ENCODE measurements at regions not wholly inside any gene's neighbourhood (a gene's known extent, or its start where the extent isn't known, plus 50 kb on each side); places are given as distances from the start of the nearest gene placed in this dataset.

DNA sequence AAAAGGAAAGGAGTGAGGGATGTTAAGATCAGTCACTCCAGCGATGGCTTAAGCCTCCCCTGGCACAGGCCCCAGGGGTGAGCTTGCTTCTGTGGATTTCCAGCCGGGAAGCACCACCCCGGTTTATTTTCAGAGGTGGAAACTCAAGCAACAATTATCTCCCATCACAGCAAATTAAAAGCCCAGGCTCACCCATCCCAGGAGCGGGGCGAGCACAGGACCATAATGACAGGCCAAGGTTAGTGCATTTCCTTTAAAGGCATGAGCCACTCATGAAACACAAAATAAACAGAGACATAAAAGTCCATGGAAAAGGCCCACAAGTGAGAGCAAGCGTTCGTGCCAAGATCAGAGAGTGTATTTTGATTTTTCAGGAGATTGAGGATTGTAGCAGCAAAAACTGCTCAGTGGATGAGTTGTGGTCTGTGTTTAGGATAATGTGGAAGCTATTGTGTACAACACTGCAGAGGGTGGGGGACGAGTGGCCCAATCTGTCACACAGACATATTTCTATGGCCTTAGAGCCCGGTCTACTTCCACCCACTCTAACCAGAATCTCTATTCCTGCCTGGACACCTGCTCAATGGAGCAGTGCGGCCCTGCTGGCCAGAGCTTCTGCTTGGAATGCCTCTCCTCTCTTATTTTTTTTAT, 111.4 kb upstream of the CDC42EP3 start:
- Histone ChIP-seq H3K4me1 (peaks cover 0 to 9% (median 4%) of the 10 kb centered on the region in 4 donors), H3K36me3 (no peaks in the 10 kb centered on the region), H3K27me3 (no peaks in the 10 kb centered on the region), H3K27ac (peak overlapping the region in 2 of 4 donors; percentile 26 to 32), H3K4me3 (no peak overlapping the region), H3K9me3 (peaks cover 0 to 1% (median 0%) of the 10 kb centered on the region in 4 donors)
- TF ChIP-seq POLR2A (IDR thresholded peaks at IDR 0.05) (no peak), POLR2AphosphoS5 (IDR thresholded peaks at IDR 0.05) (no peak), EP300 (IDR thresholded peaks at IDR 0.05) (no peak)
- no peak for DNase-seq
- ATAC-seq (ENCODE audit: low FRiP score in 2 of 2) = peak in 1 of 2 donors; percentile 61
- 49 to 64% methylated on average over 10 of the region's 10 CpGs for WGBS, 2 donors

DNA sequence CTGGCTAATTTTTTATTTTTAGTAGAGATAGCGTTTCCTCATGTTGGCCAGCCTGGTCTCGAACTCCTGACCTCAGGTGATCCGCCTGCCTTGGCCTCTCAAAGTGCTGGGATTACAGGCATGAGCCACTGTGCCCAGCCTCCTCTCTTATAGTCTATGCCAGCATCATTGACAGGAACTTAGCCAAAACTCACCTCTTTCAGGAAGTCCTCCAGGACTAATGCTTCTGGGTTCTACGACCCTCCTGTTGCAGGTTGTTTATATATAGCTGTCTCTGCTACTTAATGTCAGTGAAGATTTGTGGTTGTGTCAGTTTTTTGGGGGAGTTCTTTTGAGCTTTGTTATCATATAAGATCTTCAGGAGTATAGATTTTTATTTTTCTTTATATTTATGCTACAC, 112.1 kb upstream of the CDC42EP3 start:
- H3K4me3 ChIP-seq = no peak overlapping the region
- TF ChIP-seq, protein P1, sequence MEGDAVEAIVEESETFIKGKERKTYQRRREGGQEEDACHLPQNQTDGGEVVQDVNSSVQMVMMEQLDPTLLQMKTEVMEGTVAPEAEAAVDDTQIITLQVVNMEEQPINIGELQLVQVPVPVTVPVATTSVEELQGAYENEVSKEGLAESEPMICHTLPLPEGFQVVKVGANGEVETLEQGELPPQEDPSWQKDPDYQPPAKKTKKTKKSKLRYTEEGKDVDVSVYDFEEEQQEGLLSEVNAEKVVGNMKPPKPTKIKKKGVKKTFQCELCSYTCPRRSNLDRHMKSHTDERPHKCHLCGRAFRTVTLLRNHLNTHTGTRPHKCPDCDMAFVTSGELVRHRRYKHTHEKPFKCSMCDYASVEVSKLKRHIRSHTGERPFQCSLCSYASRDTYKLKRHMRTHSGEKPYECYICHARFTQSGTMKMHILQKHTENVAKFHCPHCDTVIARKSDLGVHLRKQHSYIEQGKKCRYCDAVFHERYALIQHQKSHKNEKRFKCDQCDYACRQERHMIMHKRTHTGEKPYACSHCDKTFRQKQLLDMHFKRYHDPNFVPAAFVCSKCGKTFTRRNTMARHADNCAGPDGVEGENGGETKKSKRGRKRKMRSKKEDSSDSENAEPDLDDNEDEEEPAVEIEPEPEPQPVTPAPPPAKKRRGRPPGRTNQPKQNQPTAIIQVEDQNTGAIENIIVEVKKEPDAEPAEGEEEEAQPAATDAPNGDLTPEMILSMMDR (IDR thresholded peaks at IDR 0.05) = no peak
- TF ChIP-seq POLR2A (IDR thresholded peaks at IDR 0.05) (no peak), POLR2AphosphoS5 (IDR thresholded peaks at IDR 0.05) (no peak), EP300 (IDR thresholded peaks at IDR 0.05) (no peak)
- no peaks in the 10 kb centered on the region for H3K36me3 ChIP-seq
- H3K4me1 ChIP-seq = peaks cover 0 to 9% (median 4%) of the 10 kb centered on the region in 4 donors
- peaks cover 0 to 8% (median 3%) of the 10 kb centered on the region in 4 donors for H3K9me3 ChIP-seq
- no peak for ATAC-seq (ENCODE audit: low FRiP score in 2 of 2)
- no peaks in the 10 kb centered on the region for H3K27me3 ChIP-seq
- DNase-seq = no peak
- 77 to 89% methylated on average over 4 of the region's 4 CpGs for WGBS, 2 donors
- peak overlapping the region in 1 of 4 donors; percentile 26 for H3K27ac ChIP-seq

DNA sequence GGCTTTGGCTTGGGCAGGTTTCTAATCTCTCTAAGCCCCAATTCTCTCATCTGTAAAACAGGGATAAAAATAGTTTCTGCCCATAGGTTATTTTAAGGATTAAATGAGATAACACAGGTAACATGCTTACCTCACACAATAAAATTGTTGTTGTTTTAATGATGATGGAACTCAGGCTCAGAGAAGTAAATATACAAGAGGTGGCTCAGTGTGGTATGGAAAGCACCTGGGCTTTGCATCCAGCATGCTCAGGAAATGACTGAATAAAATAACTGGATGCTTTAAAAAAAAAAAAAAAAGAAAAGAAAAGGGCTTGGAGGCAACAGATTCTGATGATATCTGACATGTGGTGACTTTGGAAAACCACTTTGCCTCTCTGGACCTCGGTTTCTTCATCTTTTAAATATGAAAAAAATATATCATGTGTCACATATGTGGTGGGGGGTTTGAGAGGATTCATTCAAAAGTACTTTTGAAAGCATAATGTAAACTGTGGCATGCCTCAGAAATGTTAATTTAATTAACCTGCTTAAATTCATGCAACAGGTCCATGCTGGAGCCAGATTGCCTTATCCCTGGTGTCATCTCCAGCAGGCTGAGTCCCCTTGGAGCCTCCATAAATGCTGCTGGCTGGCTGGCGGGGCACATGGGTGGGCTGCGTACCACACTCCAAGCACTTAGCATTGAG, 112.8 kb upstream of the CDC42EP3 start:
- H3K4me3 ChIP-seq = no peak overlapping the region
- ATAC-seq (ENCODE audit: low FRiP score in 2 of 2) (no peak), DNase-seq (peak in 1 of 2 donors; percentile 19)
- H3K4me1 ChIP-seq = peaks cover 0 to 9% (median 4%) of the 10 kb centered on the region in 4 donors
- TF ChIP-seq, protein P1 (IDR thresholded peaks at IDR 0.05) = no peak
- TF ChIP-seq POLR2A (IDR thresholded peaks at IDR 0.05) (no peak), EP300 (IDR thresholded peaks at IDR 0.05) (no peak), POLR2AphosphoS5 (IDR thresholded peaks at IDR 0.05) (no peak)
- WGBS, 2 donors = 83 to 88% methylated on average over 3 of the region's 3 CpGs
- no peaks in the 10 kb centered on the region for H3K36me3 ChIP-seq
- H3K27me3 ChIP-seq = no peaks in the 10 kb centered on the region
- H3K9me3 ChIP-seq = peaks cover 0 to 14% (median 4%) of the 10 kb centered on the region in 4 donors
- no peak overlapping the region for H3K27ac ChIP-seq

DNA sequence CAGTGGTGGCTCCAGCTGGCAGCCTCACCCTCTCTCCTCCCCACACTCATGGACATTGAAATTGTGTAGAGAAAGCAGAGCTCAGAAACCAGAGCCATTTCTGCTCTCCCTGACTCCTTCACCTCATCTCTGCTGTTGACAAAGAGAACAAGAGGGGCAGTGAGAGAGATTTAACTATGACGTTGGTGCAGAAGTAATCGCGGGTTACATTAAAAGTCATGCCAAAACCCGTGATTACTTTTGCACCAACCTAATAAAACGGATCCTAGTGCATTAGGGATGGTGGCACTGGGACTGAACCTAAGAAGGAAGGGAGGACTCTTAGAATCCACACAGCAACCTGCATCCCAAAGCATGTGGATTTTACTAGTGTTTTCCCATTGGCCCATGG, 113.3 kb upstream of the CDC42EP3 start:
- no peak overlapping the region for H3K4me3 ChIP-seq
- peaks cover 0 to 14% (median 4%) of the 10 kb centered on the region in 4 donors for H3K9me3 ChIP-seq
- no peak for ATAC-seq (ENCODE audit: low FRiP score in 2 of 2)
- no peak for TF ChIP-seq POLR2AphosphoS5 (IDR thresholded peaks at IDR 0.05)
- no peak for TF ChIP-seq EP300 (IDR thresholded peaks at IDR 0.05)
- TF ChIP-seq, protein P1 (IDR thresholded peaks at IDR 0.05) = no peak
- no peak for TF ChIP-seq POLR2A (IDR thresholded peaks at IDR 0.05)
- peaks cover 0 to 9% (median 4%) of the 10 kb centered on the region in 4 donors for H3K4me1 ChIP-seq
- no peak for DNase-seq
- H3K36me3 ChIP-seq = no peaks in the 10 kb centered on the region
- no peaks in the 10 kb centered on the region for H3K27me3 ChIP-seq
- no peak overlapping the region for H3K27ac ChIP-seq
- 85 to 89% methylated on average over 5 of the region's 5 CpGs for WGBS, 2 donors

DNA sequence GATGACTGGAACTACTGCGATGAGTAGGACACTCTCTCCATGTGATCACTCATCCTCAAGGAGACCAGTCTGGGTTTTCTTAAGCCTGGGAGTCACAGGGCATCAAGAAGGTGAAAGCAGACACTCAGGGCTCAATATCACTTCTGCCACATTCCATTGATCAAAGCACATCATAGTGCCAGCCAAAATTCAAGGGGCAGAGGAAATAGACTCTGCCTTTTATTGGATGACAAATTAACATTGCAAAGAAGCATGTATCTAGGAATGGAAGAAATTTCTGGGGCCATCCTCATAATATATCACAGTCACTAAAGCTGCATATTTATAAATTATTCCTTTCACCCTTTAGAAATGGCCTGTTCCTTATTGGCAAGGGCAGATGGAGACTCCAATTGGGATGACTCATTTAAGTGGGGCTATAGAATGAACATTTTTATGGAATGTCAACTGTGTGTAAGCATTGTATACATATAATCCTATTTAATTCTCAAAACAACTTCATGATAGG, 114.8 kb upstream of the CDC42EP3 start:
- no peak overlapping the region for H3K27ac ChIP-seq
- WGBS, 2 donors = 86 to 96% methylated on average over 1 of the region's 1 CpG
- peaks cover 0 to 9% (median 4%) of the 10 kb centered on the region in 4 donors for H3K4me1 ChIP-seq
- no peaks in the 10 kb centered on the region for H3K27me3 ChIP-seq
- DNase-seq = no peak
- H3K36me3 ChIP-seq = no peaks in the 10 kb centered on the region
- H3K4me3 ChIP-seq = no peak overlapping the region
- no peak for ATAC-seq (ENCODE audit: low FRiP score in 2 of 2)
- H3K9me3 ChIP-seq = peaks cover 0 to 14% (median 4%) of the 10 kb centered on the region in 4 donors
- TF ChIP-seq POLR2A (IDR thresholded peaks at IDR 0.05) = no peak
- no peak for TF ChIP-seq POLR2AphosphoS5 (IDR thresholded peaks at IDR 0.05)
- TF ChIP-seq, protein P1 (IDR thresholded peaks at IDR 0.05) = no peak
- TF ChIP-seq EP300 (IDR thresholded peaks at IDR 0.05) = no peak
